22Rv1 (cell line): ENCODE measurements at regions not wholly inside any gene's neighbourhood (a gene's known extent, or its start where the extent isn't known, plus 50 kb on each side); places are given as distances from the start of the nearest gene placed in this dataset.

Source experiments
- CTCF ChIP-seq: fragments of 450-650 bp; IDR thresholded peaks from 2 replicates; pipeline ENCODE4 v1.5.1; 2017; ENCODE audit warnings: mild to moderate bottlenecking
- ZFX ChIP-seq: fragments of 450-650 bp; IDR thresholded peaks from 2 replicates; pipeline ENCODE4 v1.6.1; 2017; ENCODE audit warnings: antibody characterized with exemption, borderline replicate concordance

GRCh38 chr13:73765651-73766384, 368.4 kb downstream of the KLF12 start:
- TF ChIP-seq CTCF (no peak), ZFX (no peak)
